Ishikawa (cell line): ENCODE measurements at regions not wholly inside any gene's neighbourhood (a gene's known extent, or its start where the extent isn't known, plus 50 kb on each side); places are given as distances from the start of the nearest gene placed in this dataset.

ENCODE experiments used
- EGR1 ChIP-seq: IDR thresholded peaks from 2 replicates; pipeline ENCODE4 v1.6.1; 2012
- EP300 ChIP-seq: IDR thresholded peaks from 2 replicates; pipeline ENCODE4 v1.6.1; 2012; ENCODE audit warnings: borderline replicate concordance
- NFIC ChIP-seq: IDR thresholded peaks from 2 replicates; pipeline ENCODE4 v1.6.1; 2012
- YY1 ChIP-seq: IDR thresholded peaks from 2 replicates; pipeline ENCODE4 v1.6.1; 2012; ENCODE audit warnings: low read depth
- TF ChIP-seq, protein P1 (sequence below): IDR thresholded peaks from 2 replicates; pipeline ENCODE4 v1.6.1; 2012; ENCODE audit warnings: low read depth, mild to moderate bottlenecking

DNA sequence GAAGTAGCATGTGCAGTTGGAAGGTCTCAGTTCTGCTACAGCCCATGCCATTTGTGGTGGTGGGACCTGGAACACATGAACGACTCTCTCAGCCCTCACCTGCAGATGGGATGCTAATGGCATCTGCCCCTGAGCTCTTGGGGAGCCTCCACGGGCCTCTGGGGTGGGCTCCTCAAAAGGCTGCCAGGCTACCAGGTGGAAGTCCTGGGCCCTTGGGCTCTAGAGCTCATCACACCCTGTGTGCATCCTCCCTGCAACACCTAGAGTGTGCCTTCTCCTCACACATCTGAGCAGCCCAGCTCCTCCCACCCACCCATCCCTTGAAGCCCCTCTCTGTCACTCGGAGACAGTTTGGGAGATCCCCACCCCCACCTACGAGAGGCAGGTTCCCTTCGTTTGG is 231.8 kb upstream of the MYT1L start:
- TF ChIP-seq, protein P1, sequence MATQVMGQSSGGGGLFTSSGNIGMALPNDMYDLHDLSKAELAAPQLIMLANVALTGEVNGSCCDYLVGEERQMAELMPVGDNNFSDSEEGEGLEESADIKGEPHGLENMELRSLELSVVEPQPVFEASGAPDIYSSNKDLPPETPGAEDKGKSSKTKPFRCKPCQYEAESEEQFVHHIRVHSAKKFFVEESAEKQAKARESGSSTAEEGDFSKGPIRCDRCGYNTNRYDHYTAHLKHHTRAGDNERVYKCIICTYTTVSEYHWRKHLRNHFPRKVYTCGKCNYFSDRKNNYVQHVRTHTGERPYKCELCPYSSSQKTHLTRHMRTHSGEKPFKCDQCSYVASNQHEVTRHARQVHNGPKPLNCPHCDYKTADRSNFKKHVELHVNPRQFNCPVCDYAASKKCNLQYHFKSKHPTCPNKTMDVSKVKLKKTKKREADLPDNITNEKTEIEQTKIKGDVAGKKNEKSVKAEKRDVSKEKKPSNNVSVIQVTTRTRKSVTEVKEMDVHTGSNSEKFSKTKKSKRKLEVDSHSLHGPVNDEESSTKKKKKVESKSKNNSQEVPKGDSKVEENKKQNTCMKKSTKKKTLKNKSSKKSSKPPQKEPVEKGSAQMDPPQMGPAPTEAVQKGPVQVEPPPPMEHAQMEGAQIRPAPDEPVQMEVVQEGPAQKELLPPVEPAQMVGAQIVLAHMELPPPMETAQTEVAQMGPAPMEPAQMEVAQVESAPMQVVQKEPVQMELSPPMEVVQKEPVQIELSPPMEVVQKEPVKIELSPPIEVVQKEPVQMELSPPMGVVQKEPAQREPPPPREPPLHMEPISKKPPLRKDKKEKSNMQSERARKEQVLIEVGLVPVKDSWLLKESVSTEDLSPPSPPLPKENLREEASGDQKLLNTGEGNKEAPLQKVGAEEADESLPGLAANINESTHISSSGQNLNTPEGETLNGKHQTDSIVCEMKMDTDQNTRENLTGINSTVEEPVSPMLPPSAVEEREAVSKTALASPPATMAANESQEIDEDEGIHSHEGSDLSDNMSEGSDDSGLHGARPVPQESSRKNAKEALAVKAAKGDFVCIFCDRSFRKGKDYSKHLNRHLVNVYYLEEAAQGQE = no peak
- TF ChIP-seq YY1 (no peak), NFIC (no peak), EP300 (no peak), EGR1 (no peak)
